ENCODE measurements at regions not wholly inside any gene's neighbourhood (a gene's known extent, or its start where the extent isn't known, plus 50 kb on each side); places are given as distances from the start of the nearest gene placed in this dataset.

- no peak for DNase-seq (ENCODE audit: extremely low read depth, low read depth)
- no peak for TF ChIP-seq CTCF (IDR thresholded peaks at IDR 0.05; ENCODE audit: low read depth, low read length)
These were observed 461.6 kb downstream of the BCL11A start for GRCh38 chr2:60091894-60092293.

- no peak for TF ChIP-seq CTCF (IDR thresholded peaks at IDR 0.05; ENCODE audit: low read depth, low read length)
- no peak for DNase-seq (ENCODE audit: extremely low read depth, low read depth)
These were observed 462.2 kb downstream of the BCL11A start for GRCh38 chr2:60091266-60091665.

- TF ChIP-seq CTCF (IDR thresholded peaks at IDR 0.05; ENCODE audit: low read depth, low read length), result no peak
- DNase-seq (ENCODE audit: extremely low read depth, low read depth), result no peak
These were observed 473.9 kb downstream of the BCL11A start for GRCh38 chr2:60079562-60079961.

- no peak for DNase-seq (ENCODE audit: extremely low read depth, low read depth)
- TF ChIP-seq CTCF (IDR thresholded peaks at IDR 0.05; ENCODE audit: low read depth, low read length), result no peak
These were observed 478.4 kb downstream of the BCL11A start for GRCh38 chr2:60075048-60075447.

- TF ChIP-seq CTCF (IDR thresholded peaks at IDR 0.05; ENCODE audit: low read depth, low read length), result no peak
- DNase-seq (ENCODE audit: extremely low read depth, low read depth), result no peak
These were observed 480.3 kb downstream of the BCL11A start for GRCh38 chr2:60073201-60073600.

- DNase-seq (ENCODE audit: extremely low read depth, low read depth), result no peak
- TF ChIP-seq CTCF (IDR thresholded peaks at IDR 0.05; ENCODE audit: low read depth, low read length), result no peak
These were observed 480.8 kb downstream of the BCL11A start for GRCh38 chr2:60072609-60073008.

GRCh38 chr2:60071490-60071831 is 482.0 kb downstream of the BCL11A start:
- TF ChIP-seq CTCF (IDR thresholded peaks at IDR 0.05; ENCODE audit: low read depth, low read length), result no peak
- no peak for DNase-seq (ENCODE audit: extremely low read depth, low read depth)
